ENCODE measurements at regions not wholly inside any gene's neighbourhood (a gene's known extent, or its start where the extent isn't known, plus 50 kb on each side); places are given as distances from the start of the nearest gene placed in this dataset.
A peak's percentile ranks its signal among the peaks of the same experiment; 100 is the strongest.

GRCh38 chr10:44237364-44238049, 147.4 kb downstream of the CXCL12 start:
- H3K4me3 ChIP-seq (ENCODE audit: low read depth, low read length) = no peak overlapping the region
- H3K27ac ChIP-seq (ENCODE audit: low read depth, low read length) = no peak overlapping the region
- DNase-seq (ENCODE audit: low read depth in 4 of 6, low spot score in 6 of 6) = no peak
- no peaks in the 10 kb centered on the region for H3K9me3 ChIP-seq (ENCODE audit: control insufficient read depth, insufficient read depth, low read length)
- no peaks in the 10 kb centered on the region for H3K36me3 ChIP-seq (ENCODE audit: control insufficient read depth, insufficient read depth, low read length)
- no CpG with 5 or more reads among the region's 1 CpG for WGBS (ENCODE audit: insufficient coverage)
- no peaks in the 10 kb centered on the region for H3K27me3 ChIP-seq (ENCODE audit: control insufficient read depth, insufficient read depth, low read length)
- H3K4me1 ChIP-seq (ENCODE audit: control insufficient read depth, insufficient read depth, low read length) = peaks cover 11% of the 10 kb centered on the region

GRCh38 chr10:44235363-44235762, 149.5 kb downstream of the CXCL12 start:
- DNase-seq (ENCODE audit: low read depth in 4 of 6, low spot score in 6 of 6) = no peak
- Histone ChIP-seq H3K4me3 (ENCODE audit: low read depth, low read length) (no peak overlapping the region), H3K9me3 (ENCODE audit: control insufficient read depth, insufficient read depth, low read length) (no peaks in the 10 kb centered on the region), H3K27me3 (ENCODE audit: control insufficient read depth, insufficient read depth, low read length) (no peaks in the 10 kb centered on the region), H3K27ac (ENCODE audit: low read depth, low read length) (no peak overlapping the region), H3K4me1 (ENCODE audit: control insufficient read depth, insufficient read depth, low read length) (peaks cover 11% of the 10 kb centered on the region), H3K36me3 (ENCODE audit: control insufficient read depth, insufficient read depth, low read length) (no peaks in the 10 kb centered on the region)
- 100% methylated on average over 4 of the region's 5 CpGs for WGBS (ENCODE audit: insufficient coverage)

DNA sequence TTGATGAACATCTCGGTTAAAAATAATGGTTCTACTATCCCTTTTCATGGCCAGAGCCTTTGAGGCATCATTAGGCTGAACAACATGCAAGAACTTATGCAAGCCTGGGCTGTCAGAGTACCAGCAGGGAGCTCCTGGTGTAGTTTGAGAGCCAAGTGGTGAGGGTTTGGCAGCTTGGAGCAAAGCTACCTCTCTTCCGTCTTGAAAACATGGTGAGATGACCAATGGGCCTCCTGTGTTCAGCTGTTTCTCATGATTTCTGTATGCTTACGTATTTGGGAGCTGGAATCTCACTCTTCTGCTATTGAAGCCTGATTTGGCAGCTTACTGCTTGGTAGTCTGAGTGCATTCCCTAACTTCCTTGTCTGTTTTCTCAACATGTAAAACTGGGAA, 150.4 kb downstream of the CXCL12 start:
- DNase-seq (ENCODE audit: low read depth in 4 of 6, low spot score in 6 of 6) = peak in 2 of 6 donors; percentile 32 to 61
- 28% methylated on average over 2 of the region's 3 CpGs for WGBS (ENCODE audit: insufficient coverage)
- Histone ChIP-seq H3K4me3 (ENCODE audit: low read depth, low read length) (no peak overlapping the region), H3K27ac (ENCODE audit: low read depth, low read length) (no peak overlapping the region), H3K9me3 (ENCODE audit: control insufficient read depth, insufficient read depth, low read length) (no peaks in the 10 kb centered on the region), H3K36me3 (ENCODE audit: control insufficient read depth, insufficient read depth, low read length) (no peaks in the 10 kb centered on the region), H3K27me3 (ENCODE audit: control insufficient read depth, insufficient read depth, low read length) (no peaks in the 10 kb centered on the region), H3K4me1 (ENCODE audit: control insufficient read depth, insufficient read depth, low read length) (peaks cover 11% of the 10 kb centered on the region)

- H3K9me3 ChIP-seq (ENCODE audit: control insufficient read depth, insufficient read depth, low read length) = no peaks in the 10 kb centered on the region
- 7% methylated on average over 10 of the region's 23 CpGs for WGBS (ENCODE audit: insufficient coverage)
- no peaks in the 10 kb centered on the region for H3K27me3 ChIP-seq (ENCODE audit: control insufficient read depth, insufficient read depth, low read length)
- peak in 4 of 6 donors; percentile 28 to 77 (median 52) for DNase-seq (ENCODE audit: low read depth in 4 of 6, low spot score in 6 of 6)
- H3K4me1 ChIP-seq (ENCODE audit: control insufficient read depth, insufficient read depth, low read length) = peaks cover 11% of the 10 kb centered on the region
- H3K4me3 ChIP-seq (ENCODE audit: low read depth, low read length) = no peak overlapping the region
- H3K36me3 ChIP-seq (ENCODE audit: control insufficient read depth, insufficient read depth, low read length) = no peaks in the 10 kb centered on the region
- H3K27ac ChIP-seq (ENCODE audit: low read depth, low read length) = no peak overlapping the region
These were observed 151.1 kb downstream of the CXCL12 start for GRCh38 chr10:44233561-44234482.

- peaks cover 2% of the 10 kb centered on the region for H3K9me3 ChIP-seq (ENCODE audit: control insufficient read depth, insufficient read depth, low read length)
- no peaks in the 10 kb centered on the region for H3K27me3 ChIP-seq (ENCODE audit: control insufficient read depth, insufficient read depth, low read length)
- no peak overlapping the region for H3K27ac ChIP-seq (ENCODE audit: low read depth, low read length)
- H3K36me3 ChIP-seq (ENCODE audit: control insufficient read depth, insufficient read depth, low read length) = no peaks in the 10 kb centered on the region
- H3K4me1 ChIP-seq (ENCODE audit: control insufficient read depth, insufficient read depth, low read length) = no peaks in the 10 kb centered on the region
- WGBS (ENCODE audit: insufficient coverage) = 87% methylated on average over 3 of the region's 3 CpGs
- no peak for DNase-seq (ENCODE audit: low read depth in 4 of 6, low spot score in 6 of 6)
- H3K4me3 ChIP-seq (ENCODE audit: low read depth, low read length) = no peak overlapping the region
These were observed 167.6 kb downstream of the CXCL12 start for GRCh38 chr10:44217274-44217820.

GRCh38 chr10:44216073-44216472, 168.8 kb downstream of the CXCL12 start:
- Histone ChIP-seq H3K27me3 (ENCODE audit: control insufficient read depth, insufficient read depth, low read length) (no peaks in the 10 kb centered on the region), H3K27ac (ENCODE audit: low read depth, low read length) (no peak overlapping the region), H3K9me3 (ENCODE audit: control insufficient read depth, insufficient read depth, low read length) (peaks cover 2% of the 10 kb centered on the region), H3K4me1 (ENCODE audit: control insufficient read depth, insufficient read depth, low read length) (no peaks in the 10 kb centered on the region), H3K4me3 (ENCODE audit: low read depth, low read length) (no peak overlapping the region), H3K36me3 (ENCODE audit: control insufficient read depth, insufficient read depth, low read length) (no peaks in the 10 kb centered on the region)
- WGBS (ENCODE audit: insufficient coverage) = no CpG with 5 or more reads among the region's 2 CpGs
- no peak for DNase-seq (ENCODE audit: low read depth in 4 of 6, low spot score in 6 of 6)

DNA sequence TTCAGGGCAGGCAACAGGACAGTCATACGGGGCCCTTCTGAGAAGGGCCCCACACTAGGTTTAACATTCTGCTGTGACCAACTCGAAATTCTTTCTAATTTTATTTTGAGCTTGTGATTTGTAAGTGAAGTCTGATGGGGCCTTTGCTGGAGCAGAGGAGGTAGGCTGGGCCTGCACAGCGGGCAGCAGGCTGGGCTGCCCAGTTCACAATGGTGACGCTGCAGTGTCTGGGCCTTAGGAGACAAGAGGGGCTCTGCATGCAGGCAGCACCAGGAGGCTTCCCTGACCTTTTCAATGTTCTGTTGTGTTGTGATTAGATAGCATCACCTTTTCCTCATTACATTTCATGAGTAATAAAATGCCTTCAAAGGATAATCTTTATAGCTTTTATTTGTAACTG, 175.1 kb downstream of the CXCL12 start:
- Histone ChIP-seq H3K4me1 (ENCODE audit: control insufficient read depth, insufficient read depth, low read length) (peaks cover 7% of the 10 kb centered on the region), H3K36me3 (ENCODE audit: control insufficient read depth, insufficient read depth, low read length) (peaks cover 2% of the 10 kb centered on the region), H3K27ac (ENCODE audit: low read depth, low read length) (no peak overlapping the region), H3K27me3 (ENCODE audit: control insufficient read depth, insufficient read depth, low read length) (no peaks in the 10 kb centered on the region), H3K4me3 (ENCODE audit: low read depth, low read length) (no peak overlapping the region), H3K9me3 (ENCODE audit: control insufficient read depth, insufficient read depth, low read length) (no peaks in the 10 kb centered on the region)
- WGBS (ENCODE audit: insufficient coverage) = 60% methylated on average over 2 of the region's 4 CpGs
- no peak for DNase-seq (ENCODE audit: low read depth in 4 of 6, low spot score in 6 of 6)

DNA sequence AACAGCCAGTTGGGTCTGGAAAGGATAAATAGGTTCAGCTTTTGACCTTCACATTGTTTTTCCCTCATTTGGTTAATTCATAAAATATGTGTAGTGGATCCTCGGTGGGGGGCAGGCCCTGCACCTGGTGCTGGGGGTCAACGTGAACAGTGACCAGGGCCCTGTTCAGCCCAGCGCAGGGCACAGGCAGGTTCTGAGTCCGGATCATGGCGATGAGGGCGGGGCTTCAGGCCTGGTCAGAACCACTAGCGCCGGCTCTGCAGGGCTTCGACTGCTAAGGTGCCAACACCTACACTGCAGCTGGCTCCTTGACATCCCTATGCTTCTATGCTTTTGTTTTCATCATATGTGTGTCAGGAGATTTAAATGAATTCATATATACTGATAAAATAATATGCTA, 177.7 kb downstream of the CXCL12 start:
- Histone ChIP-seq H3K4me3 (ENCODE audit: low read depth, low read length) (no peak overlapping the region), H3K36me3 (ENCODE audit: control insufficient read depth, insufficient read depth, low read length) (peaks cover 2% of the 10 kb centered on the region), H3K9me3 (ENCODE audit: control insufficient read depth, insufficient read depth, low read length) (no peaks in the 10 kb centered on the region), H3K27ac (ENCODE audit: low read depth, low read length) (no peak overlapping the region), H3K4me1 (ENCODE audit: control insufficient read depth, insufficient read depth, low read length) (peaks cover 7% of the 10 kb centered on the region), H3K27me3 (ENCODE audit: control insufficient read depth, insufficient read depth, low read length) (no peaks in the 10 kb centered on the region)
- 98% methylated on average over 4 of the region's 9 CpGs for WGBS (ENCODE audit: insufficient coverage)
- no peak for DNase-seq (ENCODE audit: low read depth in 4 of 6, low spot score in 6 of 6)

DNA sequence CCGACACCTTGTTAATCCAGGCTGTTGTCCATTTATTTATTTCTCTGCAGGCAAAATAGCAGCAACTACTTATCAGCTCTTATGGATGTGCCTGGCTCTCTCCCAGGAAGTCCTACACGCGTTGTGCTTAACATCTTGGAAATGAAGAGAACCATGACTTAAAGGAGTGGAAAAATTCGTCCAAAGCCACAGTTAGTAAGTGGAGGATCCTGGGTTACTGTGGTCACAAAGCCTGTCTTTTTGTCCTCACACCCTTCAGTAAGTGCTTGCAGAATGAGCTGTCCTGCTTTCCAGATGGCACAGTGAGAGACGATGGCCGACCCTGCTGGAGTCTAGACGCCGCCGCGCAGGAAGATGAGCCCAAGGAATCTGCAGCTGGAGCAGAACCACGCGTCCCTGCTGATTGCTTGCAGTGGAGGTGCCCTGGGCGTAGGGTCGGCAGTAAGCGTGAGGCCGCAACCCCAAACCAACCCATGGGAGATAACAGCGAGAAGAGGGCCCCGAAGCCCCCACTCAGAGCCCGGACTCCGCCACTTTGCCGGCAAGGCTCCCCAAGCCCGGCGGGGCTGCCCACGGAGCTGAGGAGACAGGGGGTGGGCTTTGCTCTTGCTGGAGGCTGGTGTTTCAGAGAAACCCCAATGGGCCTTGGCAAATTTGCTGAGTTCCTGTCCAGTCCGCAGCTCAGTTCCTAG, 178.6 kb downstream of the CXCL12 start:
- Histone ChIP-seq H3K4me1 (ENCODE audit: control insufficient read depth, insufficient read depth, low read length) (peaks cover 10% of the 10 kb centered on the region), H3K27me3 (ENCODE audit: control insufficient read depth, insufficient read depth, low read length) (no peaks in the 10 kb centered on the region), H3K36me3 (ENCODE audit: control insufficient read depth, insufficient read depth, low read length) (peaks cover 2% of the 10 kb centered on the region), H3K9me3 (ENCODE audit: control insufficient read depth, insufficient read depth, low read length) (no peaks in the 10 kb centered on the region), H3K4me3 (ENCODE audit: low read depth, low read length) (no peak overlapping the region), H3K27ac (ENCODE audit: low read depth, low read length) (no peak overlapping the region)
- peak in 1 of 6 donors; percentile 22 for DNase-seq (ENCODE audit: low read depth in 4 of 6, low spot score in 6 of 6)
- 81% methylated on average over 25 of the region's 25 CpGs for WGBS (ENCODE audit: insufficient coverage)

All from spinal cord (tissue), 9 donors.